ENCODE measurements at regions not wholly inside any gene's neighbourhood (a gene's known extent, or its start where the extent isn't known, plus 50 kb on each side); places are given as distances from the start of the nearest gene placed in this dataset.

DNA sequence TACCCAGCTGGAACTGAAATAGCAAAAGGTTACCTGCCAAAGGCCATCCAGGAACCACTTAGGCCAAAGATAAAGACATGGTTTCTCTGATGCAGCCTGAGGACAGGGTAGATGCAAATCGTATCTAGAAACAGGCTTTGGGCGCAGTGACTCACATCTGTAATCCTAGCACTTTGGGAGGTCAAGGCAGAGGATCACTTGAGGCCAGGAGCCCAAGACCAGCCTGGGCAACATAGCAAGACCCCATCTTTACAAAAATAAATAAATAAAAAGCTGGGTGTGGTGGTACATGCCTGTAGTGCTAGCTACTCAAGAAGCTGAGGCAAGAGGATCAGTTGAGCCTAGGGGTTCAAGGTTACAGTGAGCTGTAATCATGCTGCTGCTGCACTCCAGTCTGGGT, 52.9 kb upstream of the RNF144B start:
- no peak for TF ChIP-seq POLR2AphosphoS5 (IDR thresholded peaks at IDR 0.05)
- no peak for TF ChIP-seq CTCF (IDR thresholded peaks at IDR 0.05)
- no peak for TF ChIP-seq EP300 (IDR thresholded peaks at IDR 0.05)
